ENCODE measurements at regions not wholly inside any gene's neighbourhood (a gene's known extent, or its start where the extent isn't known, plus 50 kb on each side); places are given as distances from the start of the nearest gene placed in this dataset.
"Not testable (repeated sequence)": the region's sequence is repeated elsewhere in the genome, so short reads cannot be mapped to it uniquely, and the experiment has no call there.

- no peak for DNase-seq
These were observed 509.3 kb upstream of the NUDT12 start for GRCh38 chr5:104071887-104072286.

GRCh38 chr5:104062621-104063377, 500.2 kb upstream of the NUDT12 start:
- peak in 33 of 56 donors; percentile 3 to 79 (median 29) for DNase-seq

- DNase-seq: no peak
These were observed 499.1 kb upstream of the NUDT12 start for GRCh38 chr5:104061707-104062106.

GRCh38 chr5:104053353-104053649, 490.7 kb upstream of the NUDT12 start:
- DNase-seq: no peak

- no peak for DNase-seq
These were observed 490.2 kb upstream of the NUDT12 start for GRCh38 chr5:104052558-104053352.

GRCh38 chr5:104050436-104050835, 487.8 kb upstream of the NUDT12 start:
- no peak for DNase-seq

GRCh38 chr5:104049752-104050151, 487.2 kb upstream of the NUDT12 start:
- no peak for DNase-seq

GRCh38 chr5:104048231-104048630, 485.6 kb upstream of the NUDT12 start:
- DNase-seq: no peak

GRCh38 chr5:104045987-104046386, 483.4 kb upstream of the NUDT12 start:
- DNase-seq: no peak

GRCh38 chr5:104039871-104040270, 477.3 kb upstream of the NUDT12 start:
- DNase-seq: not testable (repeated sequence)

GRCh38 chr5:104037136-104037535, 474.5 kb upstream of the NUDT12 start:
- not testable (repeated sequence) for DNase-seq

- not testable (repeated sequence) for DNase-seq
These were observed 470.6 kb upstream of the NUDT12 start for GRCh38 chr5:104033186-104033585.

GRCh38 chr5:104024538-104024937, 461.9 kb upstream of the NUDT12 start:
- no peak for DNase-seq

GRCh38 chr5:104023739-104024138, 461.1 kb upstream of the NUDT12 start:
- DNase-seq: no peak

- DNase-seq: no peak
These were observed 457.4 kb upstream of the NUDT12 start for GRCh38 chr5:104019956-104020355.

- no peak for DNase-seq
These were observed 455.7 kb upstream of the NUDT12 start for GRCh38 chr5:104018299-104018698.

GRCh38 chr5:104016646-104017045, 454.1 kb upstream of the NUDT12 start:
- DNase-seq: no peak

GRCh38 chr5:104015765-104016164, 453.2 kb upstream of the NUDT12 start:
- DNase-seq: no peak

GRCh38 chr5:104002783-104003182, 440.2 kb upstream of the NUDT12 start:
- not testable (repeated sequence) for DNase-seq

- DNase-seq: no peak
These were observed 438.5 kb upstream of the NUDT12 start for GRCh38 chr5:104001136-104001535.

GRCh38 chr5:103993031-103993430, 430.4 kb upstream of the NUDT12 start:
- DNase-seq: no peak

- DNase-seq: no peak
These were observed 427.5 kb upstream of the NUDT12 start for GRCh38 chr5:103990064-103990463.

GRCh38 chr5:103981592-103981991, 419.0 kb upstream of the NUDT12 start:
- no peak for DNase-seq

Data from nucleus accumbens (tissue), 56 donors.